CD4-positive, alpha-beta T cell (primary cell): ENCODE measurements at regions not wholly inside any gene's neighbourhood (a gene's known extent, or its start where the extent isn't known, plus 50 kb on each side); places are given as distances from the start of the nearest gene placed in this dataset.

ENCODE experiments used
- ATAC-seq: fragments of 200-7000 bp; cut with Tn5 transposase; one replicate; pipeline ENCODE4 v1.10.0; 2022; ENCODE audit warnings: mild to moderate bottlenecking; ENCODE audit not compliant: poor library complexity
- CTCF ChIA-PET: fragments of 350-600 bp; sonication (Branson Sonifier 250); formaldehyde crosslinking; loops from one replicate; lab custom pipeline; 2021; ENCODE audit warnings: antibody characterized with exemption, inconsistent platforms; lab: Charles Lee
- POLR2A ChIA-PET: fragments of 350-600 bp; sonication (Branson Sonifier 250); formaldehyde crosslinking; loops from one replicate; lab custom pipeline; 2021; ENCODE audit warnings: antibody characterized with exemption, inconsistent platforms; lab: Charles Lee
- DNase-seq, 14 experiments: peaks; one replicate each; pipeline ENCODE4 v3.0.0-alpha.2; 2013 to 2020; ENCODE audit warnings: mixed read lengths in 2 of 14
- H3K27ac ChIP-seq, 2 donors: one replicate each; pipeline versions ENCODE4 v1.5.1 to v1.7.0; 2013; ENCODE audit warnings: low read length in 2 of 2, low read depth in 1 of 2, mild to moderate bottlenecking in 1 of 2
- H3K27me3 ChIP-seq, 2 experiments: 1 replicate in 1 of 2; 2 replicates in 1 of 2; pipeline versions ENCODE4 v1.6.1 to v1.7.0; 2013; ENCODE audit warnings: low read length in 2 of 2, control low read depth in 1 of 2, mild to moderate bottlenecking in 1 of 2, moderate library complexity in 1 of 2; ENCODE audit not compliant: insufficient read depth in 2 of 2, control insufficient read depth in 1 of 2
- H3K36me3 ChIP-seq: one replicate; pipeline ENCODE4 v1.6.1; 2013; ENCODE audit warnings: low read length, control low read depth; ENCODE audit not compliant: insufficient read depth
- H3K4me1 ChIP-seq: one replicate; pipeline ENCODE4 v1.6.1; 2013; ENCODE audit warnings: low read length, control low read depth; ENCODE audit not compliant: insufficient read depth
- H3K4me3 ChIP-seq: one replicate; pipeline ENCODE4 v1.5.1; 2013; ENCODE audit warnings: mild to moderate bottlenecking, low read length, moderate library complexity
- H3K9me3 ChIP-seq, 2 experiments: 1 replicate in 1 of 2; 2 replicates in 1 of 2; pipeline versions ENCODE4 v1.6.1 to v1.7.0; 2013; ENCODE audit warnings: low read length in 2 of 2, mild to moderate bottlenecking in 2 of 2, control low read depth in 1 of 2, moderate library complexity in 1 of 2; ENCODE audit not compliant: control insufficient read depth in 1 of 2, insufficient read depth in 1 of 2
- H3K27ac Mint-ChIP-seq: one replicate; pipeline ENCODE4 v1.8.0; 2020; ENCODE audit warnings: mixed read lengths
- H3K27me3 Mint-ChIP-seq: one replicate; pipeline ENCODE4 v1.8.0; 2021; ENCODE audit warnings: mixed read lengths
- H3K36me3 Mint-ChIP-seq: one replicate; pipeline ENCODE4 v1.8.0; 2021; ENCODE audit warnings: low read depth, mixed read lengths
- H3K4me1 Mint-ChIP-seq: one replicate; pipeline ENCODE4 v1.8.0; 2021; ENCODE audit warnings: low read depth, mixed read lengths
- H3K4me3 Mint-ChIP-seq: one replicate; pipeline ENCODE4 v1.8.0; 2020; ENCODE audit warnings: mild to moderate bottlenecking, mixed read lengths
- H3K9me3 Mint-ChIP-seq: one replicate; pipeline ENCODE4 v1.8.0; 2020; ENCODE audit warnings: mixed read lengths
- intact Hi-C, 2 experiments: fragments of 100-400 bp; cut with DNase I in 1 of 2; cut with micrococcal nuclease in 1 of 2; formaldehyde crosslinking; loops; one replicate each; pipeline versions ENCODE4 v1.15.1 to v1.9.0; 2023 to 2025; cut with DNase I, micrococcal nuclease
- TF ChIP-seq, protein P1 (sequence below): fragments of 200-600 bp; IDR thresholded peaks from one replicate; pipeline ENCODE4 v1.8.0; 2022; ENCODE audit warnings: antibody characterized with exemption, mild to moderate bottlenecking

GRCh38 chr1:217253985-217254384 is 376.9 kb downstream of the GPATCH2 start:
- POLR2A ChIA-PET, result no interaction called here
- intact Hi-C loops, result no loop called here
- H3K27ac Mint-ChIP-seq, result no peak overlapping the region
- ATAC-seq (no peak), DNase-seq (no peak)
- H3K4me1 ChIP-seq, result no peaks in the 10 kb centered on the region
- H3K9me3 ChIP-seq, result no peaks in the 10 kb centered on the region
- no peaks in the 10 kb centered on the region for H3K27me3 Mint-ChIP-seq
- H3K36me3 ChIP-seq, result no peaks in the 10 kb centered on the region
- no peaks in the 10 kb centered on the region for H3K36me3 Mint-ChIP-seq
- H3K9me3 Mint-ChIP-seq, result peaks cover 11% of the 10 kb centered on the region
- TF ChIP-seq, protein P1, sequence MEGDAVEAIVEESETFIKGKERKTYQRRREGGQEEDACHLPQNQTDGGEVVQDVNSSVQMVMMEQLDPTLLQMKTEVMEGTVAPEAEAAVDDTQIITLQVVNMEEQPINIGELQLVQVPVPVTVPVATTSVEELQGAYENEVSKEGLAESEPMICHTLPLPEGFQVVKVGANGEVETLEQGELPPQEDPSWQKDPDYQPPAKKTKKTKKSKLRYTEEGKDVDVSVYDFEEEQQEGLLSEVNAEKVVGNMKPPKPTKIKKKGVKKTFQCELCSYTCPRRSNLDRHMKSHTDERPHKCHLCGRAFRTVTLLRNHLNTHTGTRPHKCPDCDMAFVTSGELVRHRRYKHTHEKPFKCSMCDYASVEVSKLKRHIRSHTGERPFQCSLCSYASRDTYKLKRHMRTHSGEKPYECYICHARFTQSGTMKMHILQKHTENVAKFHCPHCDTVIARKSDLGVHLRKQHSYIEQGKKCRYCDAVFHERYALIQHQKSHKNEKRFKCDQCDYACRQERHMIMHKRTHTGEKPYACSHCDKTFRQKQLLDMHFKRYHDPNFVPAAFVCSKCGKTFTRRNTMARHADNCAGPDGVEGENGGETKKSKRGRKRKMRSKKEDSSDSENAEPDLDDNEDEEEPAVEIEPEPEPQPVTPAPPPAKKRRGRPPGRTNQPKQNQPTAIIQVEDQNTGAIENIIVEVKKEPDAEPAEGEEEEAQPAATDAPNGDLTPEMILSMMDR, result no peak
- H3K4me3 Mint-ChIP-seq, result no peak overlapping the region
- H3K27me3 ChIP-seq, result no peaks in the 10 kb centered on the region
- CTCF ChIA-PET, result no interaction called here
- H3K27ac ChIP-seq, result no peak overlapping the region
- H3K4me1 Mint-ChIP-seq, result no peaks in the 10 kb centered on the region
- no peak overlapping the region for H3K4me3 ChIP-seq

GRCh38 chr1:217253351-217253750 is 377.5 kb downstream of the GPATCH2 start:
- no peaks in the 10 kb centered on the region for H3K36me3 ChIP-seq
- no peaks in the 10 kb centered on the region for H3K36me3 Mint-ChIP-seq
- DNase-seq, result no peak
- ChIA-PET CTCF (no interaction called here), POLR2A (no interaction called here)
- H3K4me3 Mint-ChIP-seq, result no peak overlapping the region
- H3K4me1 Mint-ChIP-seq, result no peaks in the 10 kb centered on the region
- intact Hi-C loops, result no loop called here
- no peak overlapping the region for H3K4me3 ChIP-seq
- H3K27ac Mint-ChIP-seq, result no peak overlapping the region
- no peaks in the 10 kb centered on the region for H3K27me3 Mint-ChIP-seq
- H3K9me3 Mint-ChIP-seq, result peaks cover 13% of the 10 kb centered on the region
- TF ChIP-seq, protein P1, result no peak
- H3K9me3 ChIP-seq, result no peaks in the 10 kb centered on the region
- no peaks in the 10 kb centered on the region for H3K4me1 ChIP-seq
- no peak overlapping the region for H3K27ac ChIP-seq
- no peaks in the 10 kb centered on the region for H3K27me3 ChIP-seq
- ATAC-seq, result no peak

GRCh38 chr1:217251121-217251520 is 379.8 kb downstream of the GPATCH2 start:
- CTCF ChIA-PET, result no interaction called here
- Histone ChIP-seq H3K27ac (no peak overlapping the region), H3K9me3 (no peaks in the 10 kb centered on the region), H3K4me3 (no peak overlapping the region), H3K36me3 (no peaks in the 10 kb centered on the region), H3K27me3 (no peaks in the 10 kb centered on the region), H3K4me1 (no peaks in the 10 kb centered on the region)
- POLR2A ChIA-PET, result no interaction called here
- no peaks in the 10 kb centered on the region for H3K4me1 Mint-ChIP-seq
- DNase-seq (no peak), ATAC-seq (no peak)
- intact Hi-C loops, result no loop called here
- H3K36me3 Mint-ChIP-seq, result no peaks in the 10 kb centered on the region
- TF ChIP-seq, protein P1, result no peak
- H3K4me3 Mint-ChIP-seq, result no peak overlapping the region
- H3K27me3 Mint-ChIP-seq, result no peaks in the 10 kb centered on the region
- no peak overlapping the region for H3K27ac Mint-ChIP-seq
- peaks cover 13% of the 10 kb centered on the region for H3K9me3 Mint-ChIP-seq
